SU-DHL-6 (cell line): ENCODE measurements at regions not wholly inside any gene's neighbourhood (a gene's known extent, or its start where the extent isn't known, plus 50 kb on each side); places are given as distances from the start of the nearest gene placed in this dataset.

Source experiments
- H2AFZ ChIP-seq: fragments of 200-600 bp; sonication (generic); 2 replicates; pipeline ENCODE4 v1.6.1; 2014; ENCODE audit warnings: low read depth, mild to moderate bottlenecking, moderate library complexity, mixed read lengths, antibody characterized with exemption, low read length; ENCODE audit not compliant: severe bottlenecking
- H3F3A ChIP-seq: fragments of 200-600 bp; shearing (Covaris generic); 2 replicates; pipeline ENCODE4 v1.6.0; 2016; ENCODE audit warnings: antibody characterized with exemption, mild to moderate bottlenecking; ENCODE audit not compliant: insufficient read depth
- H3K27ac ChIP-seq: fragments of 200-600 bp; sonication (generic); 2 replicates; pipeline ENCODE4 v1.5.1; 2016; ENCODE audit warnings: low read depth, mild to moderate bottlenecking, low read length, moderate library complexity, mixed read lengths
- H3K27me3 ChIP-seq: fragments of 200-600 bp; sonication (generic), shearing (Covaris generic); 2 replicates; pipeline ENCODE4 v1.6.0; 2014; ENCODE audit warnings: mild to moderate bottlenecking, low read length
- H3K36me3 ChIP-seq: fragments of 200-600 bp; sonication (generic); 2 replicates; pipeline ENCODE4 v1.6.1; 2014; ENCODE audit warnings: mild to moderate bottlenecking, low read length, mixed read lengths
- H3K4me2 ChIP-seq: fragments of 300-600, 200-600 bp; shearing (Covaris generic), sonication (generic); 2 replicates; pipeline ENCODE4 v1.6.0; 2014; ENCODE audit warnings: low read length, low read depth, mild to moderate bottlenecking; ENCODE audit not compliant: poor library complexity, severe bottlenecking
- H3K4me3 ChIP-seq: fragments of 200-600 bp; sonication (generic); 2 replicates; pipeline ENCODE4 v1.5.1; 2014; ENCODE audit warnings: antibody characterized with exemption, low read length, mild to moderate bottlenecking, mixed read lengths; ENCODE audit not compliant: insufficient read depth, poor library complexity, severe bottlenecking
- H3K79me2 ChIP-seq: fragments of 200-600 bp; sonication (generic); 2 replicates; pipeline ENCODE4 v1.6.1; 2014; ENCODE audit warnings: mild to moderate bottlenecking, low read length, moderate library complexity; ENCODE audit not compliant: insufficient read depth
- H3K9ac ChIP-seq: fragments of 200-600 bp; sonication (generic); 2 replicates; pipeline ENCODE4 v1.7.0; 2014; ENCODE audit warnings: mild to moderate bottlenecking, low read length
- H3K9me2 ChIP-seq: fragments of 200-600 bp; sonication (generic); replicated peaks from 2 replicates; pipeline ENCODE4 v1.6.1; 2014; ENCODE audit warnings: low read length; ENCODE audit not compliant: insufficient read depth
- H3K9me3 ChIP-seq: fragments of 200-600 bp; sonication (generic); 2 replicates; pipeline ENCODE4 v1.6.1; 2014; ENCODE audit warnings: low read length, mixed read lengths; ENCODE audit not compliant: insufficient read depth
- H4K20me1 ChIP-seq: fragments of 200-600 bp; sonication (generic); 2 replicates; pipeline ENCODE4 v1.6.1; 2014; ENCODE audit warnings: low read depth, mild to moderate bottlenecking, antibody characterized with exemption, low read length, moderate library complexity, mixed read lengths
- CTCF ChIP-seq: fragments of 200-600 bp; sonication (generic); IDR thresholded peaks from one replicate; pipeline ENCODE4 v1.5.1; 2017; ENCODE audit warnings: antibody characterized with exemption, mild to moderate bottlenecking, low read length, moderate library complexity; ENCODE audit not compliant: insufficient read depth, poor library complexity, severe bottlenecking
- EZH2phosphoT487 ChIP-seq: fragments of 200-600 bp; sonication (generic), shearing (Covaris generic); conservative IDR thresholded peaks from 2 replicates; pipeline ENCODE4 v1.6.1; 2018; ENCODE audit warnings: mild to moderate bottlenecking, antibody characterized with exemption, low read length, moderate library complexity, mixed read lengths

- no peaks in the 10 kb centered on the region for H4K20me1 ChIP-seq
- no peak overlapping the region for H3K4me3 ChIP-seq
- H3K9me2 ChIP-seq: no peaks in the 10 kb centered on the region
- no peaks in the 10 kb centered on the region for H3K27me3 ChIP-seq
- H2AFZ ChIP-seq: no peak overlapping the region
- no peak for TF ChIP-seq EZH2phosphoT487
- TF ChIP-seq CTCF: no peak
- no peaks in the 10 kb centered on the region for H3K79me2 ChIP-seq
- no peak overlapping the region for H3K4me2 ChIP-seq
- no peak overlapping the region for H3K27ac ChIP-seq
- no peak overlapping the region for H3K9ac ChIP-seq
- no peaks in the 10 kb centered on the region for H3F3A ChIP-seq
- H3K36me3 ChIP-seq: no peaks in the 10 kb centered on the region
- no peaks in the 10 kb centered on the region for H3K9me3 ChIP-seq
Observed at GRCh38 chr7:49243521-49243920, 319.2 kb downstream of the CDC14C start.

- no peak overlapping the region for H3K27ac ChIP-seq
- no peak overlapping the region for H3K4me2 ChIP-seq
- no peaks in the 10 kb centered on the region for H4K20me1 ChIP-seq
Observed at GRCh38 chr7:49244543-49244942, 320.2 kb downstream of the CDC14C start.

GRCh38 chr7:49245062-49245461 lies 320.7 kb downstream of the CDC14C start:
- no peaks in the 10 kb centered on the region for H3K9me2 ChIP-seq
- H3F3A ChIP-seq: no peaks in the 10 kb centered on the region
- no peaks in the 10 kb centered on the region for H3K27me3 ChIP-seq
- H4K20me1 ChIP-seq: no peaks in the 10 kb centered on the region
- no peak overlapping the region for H3K4me3 ChIP-seq
- no peak overlapping the region for H3K4me2 ChIP-seq
- no peak overlapping the region for H3K27ac ChIP-seq
- no peaks in the 10 kb centered on the region for H3K36me3 ChIP-seq
- no peak overlapping the region for H3K9ac ChIP-seq
- TF ChIP-seq CTCF: no peak
- no peak for TF ChIP-seq EZH2phosphoT487
- H2AFZ ChIP-seq: no peak overlapping the region
- H3K9me3 ChIP-seq: no peaks in the 10 kb centered on the region
- H3K79me2 ChIP-seq: no peaks in the 10 kb centered on the region

More at GRCh38 chr7:49244543-49244942, 320.2 kb downstream of the CDC14C start:
- TF ChIP-seq EZH2phosphoT487 (no peak), CTCF (no peak)
- Histone ChIP-seq H3K4me3 (no peak overlapping the region), H3K9me2 (no peaks in the 10 kb centered on the region), H3K9me3 (no peaks in the 10 kb centered on the region), H3K36me3 (no peaks in the 10 kb centered on the region), H3K9ac (no peak overlapping the region), H3K27me3 (no peaks in the 10 kb centered on the region), H3F3A (no peaks in the 10 kb centered on the region), H3K79me2 (no peaks in the 10 kb centered on the region), H2AFZ (no peak overlapping the region)

- no peak overlapping the region for H2AFZ ChIP-seq
- no peak overlapping the region for H3K9ac ChIP-seq
- H3K79me2 ChIP-seq: no peaks in the 10 kb centered on the region
- no peak overlapping the region for H3K4me3 ChIP-seq
- no peaks in the 10 kb centered on the region for H3F3A ChIP-seq
- H3K4me2 ChIP-seq: no peak overlapping the region
- no peaks in the 10 kb centered on the region for H4K20me1 ChIP-seq
- no peaks in the 10 kb centered on the region for H3K27me3 ChIP-seq
- TF ChIP-seq EZH2phosphoT487 (no peak), CTCF (no peak)
- no peak overlapping the region for H3K27ac ChIP-seq
- no peaks in the 10 kb centered on the region for H3K36me3 ChIP-seq
- H3K9me3 ChIP-seq: no peaks in the 10 kb centered on the region
- no peaks in the 10 kb centered on the region for H3K9me2 ChIP-seq
Observed at GRCh38 chr7:49247759-49248158, 323.4 kb downstream of the CDC14C start.
